ENCODE measurements at regions not wholly inside any gene's neighbourhood (a gene's known extent, or its start where the extent isn't known, plus 50 kb on each side); places are given as distances from the start of the nearest gene placed in this dataset.

DNA sequence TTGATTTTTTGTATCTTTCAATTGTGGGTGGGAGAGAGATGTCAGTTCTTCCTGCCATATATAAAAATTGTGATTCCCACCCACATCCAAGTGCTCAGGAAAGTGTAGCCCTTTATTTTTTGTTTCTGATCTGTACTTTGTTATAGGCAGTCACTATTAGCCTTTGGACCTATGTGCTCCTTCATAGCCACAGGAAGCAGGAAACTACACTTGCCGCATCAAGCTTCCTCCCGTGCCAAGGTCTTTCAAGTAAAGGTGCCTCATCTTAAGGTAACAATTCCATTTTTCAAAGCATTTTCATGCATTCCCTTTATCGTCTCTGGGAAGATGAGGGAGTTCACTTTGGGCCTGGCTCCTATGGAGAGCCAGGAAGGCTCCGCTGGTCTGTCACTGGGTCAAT lies 339.0 kb downstream of the DIRAS2 start:
- TF ChIP-seq, protein P1, sequence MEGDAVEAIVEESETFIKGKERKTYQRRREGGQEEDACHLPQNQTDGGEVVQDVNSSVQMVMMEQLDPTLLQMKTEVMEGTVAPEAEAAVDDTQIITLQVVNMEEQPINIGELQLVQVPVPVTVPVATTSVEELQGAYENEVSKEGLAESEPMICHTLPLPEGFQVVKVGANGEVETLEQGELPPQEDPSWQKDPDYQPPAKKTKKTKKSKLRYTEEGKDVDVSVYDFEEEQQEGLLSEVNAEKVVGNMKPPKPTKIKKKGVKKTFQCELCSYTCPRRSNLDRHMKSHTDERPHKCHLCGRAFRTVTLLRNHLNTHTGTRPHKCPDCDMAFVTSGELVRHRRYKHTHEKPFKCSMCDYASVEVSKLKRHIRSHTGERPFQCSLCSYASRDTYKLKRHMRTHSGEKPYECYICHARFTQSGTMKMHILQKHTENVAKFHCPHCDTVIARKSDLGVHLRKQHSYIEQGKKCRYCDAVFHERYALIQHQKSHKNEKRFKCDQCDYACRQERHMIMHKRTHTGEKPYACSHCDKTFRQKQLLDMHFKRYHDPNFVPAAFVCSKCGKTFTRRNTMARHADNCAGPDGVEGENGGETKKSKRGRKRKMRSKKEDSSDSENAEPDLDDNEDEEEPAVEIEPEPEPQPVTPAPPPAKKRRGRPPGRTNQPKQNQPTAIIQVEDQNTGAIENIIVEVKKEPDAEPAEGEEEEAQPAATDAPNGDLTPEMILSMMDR (IDR thresholded peaks at IDR 0.05) = no peak

DNA sequence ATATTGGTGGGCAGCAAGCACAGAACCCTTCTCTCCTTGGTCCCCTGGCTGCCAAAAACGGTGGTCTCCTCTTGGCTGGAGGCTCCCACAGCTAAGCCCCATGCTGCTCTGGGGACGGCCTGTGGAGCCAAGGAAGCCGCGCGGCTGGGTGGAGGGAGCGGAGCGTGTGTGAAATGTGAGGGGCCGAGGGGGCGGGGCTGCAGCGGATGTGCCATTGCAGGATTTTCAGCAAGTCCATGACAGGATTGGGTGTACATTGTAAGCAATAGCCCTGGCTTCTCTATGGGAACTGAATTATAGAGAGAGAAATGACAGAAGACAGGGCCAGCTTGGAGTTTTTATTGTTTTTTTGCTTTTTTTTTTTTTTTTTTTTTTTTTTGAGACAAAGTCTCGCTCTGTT lies 336.5 kb downstream of the DIRAS2 start:
- TF ChIP-seq, protein P1 (IDR thresholded peaks at IDR 0.05) = no peak

DNA sequence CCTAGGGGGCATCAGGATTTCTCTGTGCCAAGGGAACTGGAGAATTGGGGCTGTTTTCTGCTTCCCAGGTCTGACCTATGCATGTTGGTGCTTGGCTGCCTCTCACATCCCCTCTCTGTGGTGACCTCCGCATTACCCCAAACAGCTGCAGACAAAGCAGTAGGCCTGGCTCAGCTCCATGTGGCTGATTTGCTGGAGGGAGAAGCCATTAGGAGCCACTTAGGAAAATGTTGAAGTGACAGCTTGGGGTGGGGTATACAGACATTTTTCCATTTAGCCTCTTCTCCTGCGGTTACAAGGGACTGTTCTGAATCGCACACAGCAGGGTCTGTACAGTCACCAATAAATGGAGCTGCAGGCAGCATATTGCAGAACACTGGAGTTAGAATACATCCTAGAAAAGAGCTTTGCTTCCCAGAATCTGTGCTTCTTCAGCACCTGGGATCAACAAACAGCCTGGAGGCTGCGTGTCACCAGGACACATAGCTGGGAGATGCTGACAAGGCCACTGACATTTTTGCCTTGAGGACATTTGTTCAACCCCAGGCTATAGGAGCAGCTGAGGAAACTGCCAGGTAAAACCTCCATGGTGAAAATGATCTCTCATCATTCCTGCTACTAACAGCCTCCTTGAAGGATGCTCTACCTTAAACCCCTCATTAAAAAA lies 335.3 kb downstream of the DIRAS2 start:
- TF ChIP-seq, protein P1 (IDR thresholded peaks at IDR 0.05) = no peak

DNA sequence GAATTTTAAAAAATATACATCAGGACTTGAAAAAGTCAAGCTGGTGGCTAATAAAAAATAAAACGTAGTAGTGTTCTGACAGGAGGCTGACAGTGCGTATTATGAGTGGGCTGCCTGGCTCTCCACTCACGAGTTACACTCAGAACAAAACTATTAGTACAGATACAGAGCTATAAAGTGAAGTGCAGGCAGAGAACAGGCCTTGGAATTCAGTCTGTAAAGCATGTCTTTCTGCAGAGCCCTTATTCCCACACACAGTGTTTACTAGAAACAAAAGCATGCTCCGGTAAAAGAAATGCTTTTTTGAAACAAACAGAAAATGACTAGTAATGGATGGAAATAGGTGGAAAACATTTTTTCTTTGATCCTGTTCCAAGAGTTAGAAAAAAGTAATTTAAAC lies 334.7 kb downstream of the DIRAS2 start:
- TF ChIP-seq, protein P1 (IDR thresholded peaks at IDR 0.05) = no peak

DNA sequence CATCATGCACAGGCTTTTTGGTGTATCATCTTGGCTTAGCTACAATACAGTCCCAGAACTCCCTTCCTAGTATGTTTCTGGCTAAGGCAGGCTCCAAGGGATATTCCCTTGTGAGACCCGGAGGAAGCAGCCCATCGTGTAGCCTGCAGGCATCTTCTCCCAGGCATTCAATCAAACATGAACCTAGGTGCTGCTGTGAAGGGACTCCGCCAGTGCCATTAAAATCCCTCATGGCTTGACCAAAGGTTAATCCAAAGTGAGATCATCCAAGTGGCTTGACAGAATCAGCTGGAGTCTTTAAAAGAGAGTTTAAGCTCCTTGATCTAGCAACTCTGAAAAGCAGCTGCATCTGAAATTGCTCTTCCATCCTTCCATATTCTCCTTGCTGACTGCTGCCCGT lies 333.9 kb downstream of the DIRAS2 start:
- TF ChIP-seq, protein P1 (IDR thresholded peaks at IDR 0.05) = no peak

DNA sequence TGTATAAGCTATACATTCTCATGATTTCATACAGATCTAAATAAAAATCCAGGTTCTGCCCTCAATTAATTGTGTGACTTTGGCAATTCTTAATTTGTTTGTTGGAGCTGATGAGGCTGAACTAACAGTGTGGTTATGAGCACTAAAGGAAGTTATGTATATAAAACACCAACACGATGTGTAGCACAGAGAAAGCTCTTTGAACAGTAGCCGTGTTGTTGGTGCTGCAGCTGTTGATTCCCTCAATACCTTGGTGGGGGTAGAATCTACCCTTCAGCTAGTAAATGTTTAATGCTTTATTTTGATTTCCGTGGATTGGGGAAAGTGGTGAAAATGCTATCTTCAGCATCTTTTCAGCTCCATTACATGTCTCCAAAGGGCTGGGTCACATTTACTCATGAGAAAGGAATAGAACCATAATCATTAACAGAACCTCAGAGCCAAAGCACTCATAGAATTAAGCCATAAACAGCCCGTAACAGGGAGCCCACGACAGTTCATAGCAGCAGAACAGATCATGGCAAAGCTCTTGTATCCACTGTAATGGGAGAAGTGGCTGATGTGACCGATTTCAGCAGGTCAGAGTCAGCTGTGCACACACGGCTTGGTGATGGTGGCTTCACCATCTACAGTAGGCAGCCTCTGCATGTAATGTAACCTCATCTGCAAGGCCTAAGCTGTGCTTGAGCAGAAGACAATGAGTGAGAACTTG lies 332.7 kb downstream of the DIRAS2 start:
- TF ChIP-seq, protein P1 (IDR thresholded peaks at IDR 0.05) = no peak

DNA sequence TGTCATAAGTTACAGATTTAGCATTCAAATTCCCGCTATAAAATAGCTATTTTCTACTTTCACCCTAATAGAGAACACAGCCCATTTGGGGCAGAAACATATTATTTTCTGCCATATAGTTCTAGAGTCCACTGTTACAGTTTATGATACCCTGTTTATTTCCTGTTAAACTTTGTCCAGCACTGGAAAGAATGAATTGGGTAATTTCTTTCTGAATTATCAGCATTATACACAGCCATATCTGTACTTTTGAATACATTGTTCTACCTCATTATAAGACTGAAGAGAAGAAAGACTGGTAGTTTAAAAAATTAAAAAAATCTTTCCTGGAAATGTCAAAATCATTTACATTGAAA lies 332.1 kb downstream of the DIRAS2 start:
- TF ChIP-seq, protein P1 (IDR thresholded peaks at IDR 0.05) = no peak
